Ishikawa (cell line): ENCODE measurements at regions not wholly inside any gene's neighbourhood (a gene's known extent, or its start where the extent isn't known, plus 50 kb on each side); places are given as distances from the start of the nearest gene placed in this dataset.

Experiments used
- CEBPB ChIP-seq: IDR thresholded peaks from 2 replicates; pipeline ENCODE4 v1.6.1; 2012
- CREB1 ChIP-seq: IDR thresholded peaks from 2 replicates; pipeline ENCODE4 v1.6.1; 2012; ENCODE audit warnings: low read depth
- EGR1 ChIP-seq: IDR thresholded peaks from 2 replicates; pipeline ENCODE4 v1.6.1; 2012
- EP300 ChIP-seq: IDR thresholded peaks from 2 replicates; pipeline ENCODE4 v1.6.1; 2012; ENCODE audit warnings: borderline replicate concordance
- FOXM1 ChIP-seq: IDR thresholded peaks from 2 replicates; pipeline ENCODE4 v1.6.1; 2012; ENCODE audit warnings: low read depth, borderline replicate concordance
- NFIC ChIP-seq: IDR thresholded peaks from 2 replicates; pipeline ENCODE4 v1.6.1; 2012
- RAD21 ChIP-seq: IDR thresholded peaks from 2 replicates; pipeline ENCODE4 v1.6.1; 2012; ENCODE audit warnings: low read depth
- TAF1 ChIP-seq: IDR thresholded peaks from 2 replicates; pipeline ENCODE4 v1.6.1; 2012; ENCODE audit warnings: low read depth, mild to moderate bottlenecking
- TCF12 ChIP-seq: IDR thresholded peaks from 2 replicates; pipeline ENCODE4 v1.6.1; 2012; ENCODE audit warnings: low read depth
- TEAD4 ChIP-seq: IDR thresholded peaks from 2 replicates; pipeline ENCODE4 v1.6.1; 2012
- YY1 ChIP-seq: IDR thresholded peaks from 2 replicates; pipeline ENCODE4 v1.6.1; 2012; ENCODE audit warnings: low read depth
- ZBTB7A ChIP-seq: IDR thresholded peaks from 2 replicates; pipeline ENCODE4 v1.6.1; 2012; ENCODE audit warnings: low read depth
- TF ChIP-seq, protein P1 (sequence below): IDR thresholded peaks from 2 replicates; pipeline ENCODE4 v1.6.1; 2012; ENCODE audit warnings: low read depth, mild to moderate bottlenecking
- TF ChIP-seq, protein P2 (sequence below): IDR thresholded peaks from 2 replicates; pipeline ENCODE4 v1.6.1; 2012
- TF ChIP-seq, protein P3 (sequence below): IDR thresholded peaks from 2 replicates; pipeline ENCODE4 v1.6.1; 2012

GRCh38 chr14:104427131-104427851 lies 152.3 kb upstream of the C14orf180 start:
- no peak for TF ChIP-seq ZBTB7A
- TF ChIP-seq CEBPB: no peak
- TF ChIP-seq TAF1: no peak
- TF ChIP-seq EP300: no peak
- no peak for TF ChIP-seq RAD21
- TF ChIP-seq NFIC: no peak
- no peak for TF ChIP-seq CREB1
- TF ChIP-seq, protein P1, sequence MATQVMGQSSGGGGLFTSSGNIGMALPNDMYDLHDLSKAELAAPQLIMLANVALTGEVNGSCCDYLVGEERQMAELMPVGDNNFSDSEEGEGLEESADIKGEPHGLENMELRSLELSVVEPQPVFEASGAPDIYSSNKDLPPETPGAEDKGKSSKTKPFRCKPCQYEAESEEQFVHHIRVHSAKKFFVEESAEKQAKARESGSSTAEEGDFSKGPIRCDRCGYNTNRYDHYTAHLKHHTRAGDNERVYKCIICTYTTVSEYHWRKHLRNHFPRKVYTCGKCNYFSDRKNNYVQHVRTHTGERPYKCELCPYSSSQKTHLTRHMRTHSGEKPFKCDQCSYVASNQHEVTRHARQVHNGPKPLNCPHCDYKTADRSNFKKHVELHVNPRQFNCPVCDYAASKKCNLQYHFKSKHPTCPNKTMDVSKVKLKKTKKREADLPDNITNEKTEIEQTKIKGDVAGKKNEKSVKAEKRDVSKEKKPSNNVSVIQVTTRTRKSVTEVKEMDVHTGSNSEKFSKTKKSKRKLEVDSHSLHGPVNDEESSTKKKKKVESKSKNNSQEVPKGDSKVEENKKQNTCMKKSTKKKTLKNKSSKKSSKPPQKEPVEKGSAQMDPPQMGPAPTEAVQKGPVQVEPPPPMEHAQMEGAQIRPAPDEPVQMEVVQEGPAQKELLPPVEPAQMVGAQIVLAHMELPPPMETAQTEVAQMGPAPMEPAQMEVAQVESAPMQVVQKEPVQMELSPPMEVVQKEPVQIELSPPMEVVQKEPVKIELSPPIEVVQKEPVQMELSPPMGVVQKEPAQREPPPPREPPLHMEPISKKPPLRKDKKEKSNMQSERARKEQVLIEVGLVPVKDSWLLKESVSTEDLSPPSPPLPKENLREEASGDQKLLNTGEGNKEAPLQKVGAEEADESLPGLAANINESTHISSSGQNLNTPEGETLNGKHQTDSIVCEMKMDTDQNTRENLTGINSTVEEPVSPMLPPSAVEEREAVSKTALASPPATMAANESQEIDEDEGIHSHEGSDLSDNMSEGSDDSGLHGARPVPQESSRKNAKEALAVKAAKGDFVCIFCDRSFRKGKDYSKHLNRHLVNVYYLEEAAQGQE: no peak
- TF ChIP-seq, protein P2, sequence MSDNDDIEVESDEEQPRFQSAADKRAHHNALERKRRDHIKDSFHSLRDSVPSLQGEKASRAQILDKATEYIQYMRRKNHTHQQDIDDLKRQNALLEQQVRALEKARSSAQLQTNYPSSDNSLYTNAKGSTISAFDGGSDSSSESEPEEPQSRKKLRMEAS: no peak
- no peak for TF ChIP-seq EGR1
- no peak for TF ChIP-seq TEAD4
- TF ChIP-seq, protein P3, sequence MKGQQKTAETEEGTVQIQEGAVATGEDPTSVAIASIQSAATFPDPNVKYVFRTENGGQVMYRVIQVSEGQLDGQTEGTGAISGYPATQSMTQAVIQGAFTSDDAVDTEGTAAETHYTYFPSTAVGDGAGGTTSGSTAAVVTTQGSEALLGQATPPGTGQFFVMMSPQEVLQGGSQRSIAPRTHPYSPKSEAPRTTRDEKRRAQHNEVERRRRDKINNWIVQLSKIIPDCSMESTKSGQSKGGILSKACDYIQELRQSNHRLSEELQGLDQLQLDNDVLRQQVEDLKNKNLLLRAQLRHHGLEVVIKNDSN: no peak
- no peak for TF ChIP-seq YY1
- TF ChIP-seq FOXM1: no peak
- TF ChIP-seq TCF12: no peak

DNA sequence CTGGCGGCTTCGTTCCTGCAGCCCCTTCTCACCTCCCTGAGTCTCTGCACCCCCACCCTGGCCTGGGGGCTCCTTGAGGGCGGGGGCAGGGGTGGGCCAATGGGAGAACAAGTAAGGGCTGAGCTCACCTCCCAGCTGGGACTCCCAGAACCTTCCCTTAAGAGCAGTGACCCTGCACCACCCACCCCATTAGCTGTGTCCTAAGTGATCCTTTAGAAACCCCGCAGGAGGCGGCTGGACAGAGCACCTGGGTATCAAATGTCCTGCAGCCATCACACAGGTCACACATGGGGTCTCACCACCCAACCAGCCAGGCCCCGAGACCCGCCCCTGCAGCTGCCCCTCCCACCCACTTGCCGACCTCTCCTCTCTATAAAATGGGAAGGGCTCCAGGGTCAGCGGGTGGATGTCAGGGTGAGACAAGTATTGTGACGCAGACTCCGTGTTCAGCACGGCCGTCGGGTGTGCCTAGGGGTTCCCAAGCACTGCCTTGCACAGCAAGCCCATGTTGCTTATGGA lies 151.2 kb upstream of the C14orf180 start:
- TF ChIP-seq ZBTB7A: no peak
- TF ChIP-seq, protein P3: no peak
- no peak for TF ChIP-seq TEAD4
- no peak for TF ChIP-seq EGR1
- no peak for TF ChIP-seq YY1
- TF ChIP-seq, protein P1: no peak

GRCh38 chr14:104428860-104429259 lies 150.7 kb upstream of the C14orf180 start:
- no peak for TF ChIP-seq FOXM1
- TF ChIP-seq YY1: no peak
- TF ChIP-seq NFIC: no peak
- no peak for TF ChIP-seq EGR1
- TF ChIP-seq, protein P1: no peak
- TF ChIP-seq, protein P3: no peak
- no peak for TF ChIP-seq TEAD4
- TF ChIP-seq RAD21: no peak

- TF ChIP-seq NFIC (no peak), CEBPB (no peak), TCF12 (no peak), YY1 (no peak), RAD21 (no peak), TAF1 (no peak), TEAD4 (no peak), EP300 (no peak)
- TF ChIP-seq, protein P3: no peak
- TF ChIP-seq, protein P2: no peak
- TF ChIP-seq, protein P1: no peak
Measured at GRCh38 chr14:104429291-104429861, 150.2 kb upstream of the C14orf180 start.
